NCI-H510A (cell line): ENCODE measurements at regions not wholly inside any gene's neighbourhood (a gene's known extent, or its start where the extent isn't known, plus 50 kb on each side); places are given as distances from the start of the nearest gene placed in this dataset.

Experiments
- DNase-seq: peaks from one replicate; lab custom pipeline; 2025; lab: John Stamatoyannopoulos, UW

DNA sequence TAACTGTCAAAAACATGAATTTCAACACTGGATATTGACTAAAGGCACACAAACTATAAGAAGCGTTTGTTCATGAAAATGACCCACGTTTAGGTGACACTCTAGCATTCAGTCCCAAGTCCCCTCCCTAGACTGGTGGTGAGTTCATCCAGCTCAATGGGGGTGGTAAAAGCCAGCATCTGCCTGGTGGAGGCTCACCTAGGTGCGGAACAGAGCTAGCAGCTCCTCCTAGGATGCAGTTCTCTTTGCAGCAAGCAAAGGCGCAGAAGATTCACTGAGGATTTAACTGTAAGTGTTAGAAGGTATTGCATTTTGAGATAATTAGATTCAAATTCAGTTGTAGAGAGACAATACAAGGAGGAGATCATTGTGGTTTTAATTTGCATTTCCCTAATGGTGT lies 87.6 kb downstream of the VSTM2A start:
- no peak for DNase-seq

DNA sequence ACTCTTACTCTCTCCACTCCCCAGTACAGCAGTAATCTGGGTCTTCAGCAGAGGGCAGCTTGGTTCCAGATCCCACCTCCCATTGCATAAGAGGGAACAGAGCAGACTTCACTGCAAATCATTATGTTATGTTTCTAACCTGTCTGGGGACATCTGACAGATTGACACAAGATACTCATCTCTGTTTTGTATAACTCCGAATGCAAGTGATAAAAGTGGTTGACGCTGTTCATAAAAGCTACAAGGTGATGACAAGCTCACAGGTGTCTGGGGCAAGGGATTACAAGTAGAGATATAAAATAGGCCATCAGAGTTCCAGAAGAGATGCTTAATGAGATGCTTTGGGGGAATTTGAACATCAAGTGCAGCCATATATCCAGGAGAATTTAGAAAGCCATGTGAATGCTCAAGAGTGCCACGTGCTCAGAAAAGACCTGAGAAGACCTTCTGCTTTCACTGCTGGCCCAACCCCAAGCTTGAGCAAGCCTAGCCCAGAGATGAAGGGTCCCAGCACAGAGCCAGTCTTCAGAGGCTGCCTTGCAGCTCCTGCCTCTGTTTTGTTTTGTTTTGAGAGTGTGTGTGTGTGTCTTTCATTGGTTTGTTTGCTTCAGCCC lies 80.6 kb downstream of the VSTM2A start:
- DNase-seq = no peak
